H9 (cell line): ENCODE measurements at regions not wholly inside any gene's neighbourhood (a gene's known extent, or its start where the extent isn't known, plus 50 kb on each side); places are given as distances from the start of the nearest gene placed in this dataset.

Source experiments
- DNase-seq: peaks from one replicate; pipeline ENCODE4 v3.0.0-alpha.2; 2017
- H2AFZ ChIP-seq: one replicate; pipeline ENCODE4 v1.6.1; 2013; ENCODE audit warnings: mild to moderate bottlenecking, low read length, control low read depth, moderate library complexity
- H2AK5ac ChIP-seq: 2 replicates; pipeline ENCODE4 v1.6.1; 2013; ENCODE audit warnings: low read length, control low read depth, mixed read lengths; ENCODE audit not compliant: insufficient read length
- H2BK120ac ChIP-seq: one replicate; pipeline ENCODE4 v1.6.1; 2013; ENCODE audit warnings: low read depth, mild to moderate bottlenecking, low read length, control low read depth, inconsistent platforms; ENCODE audit not compliant: poor library complexity, severe bottlenecking
- H2BK12ac ChIP-seq: 2 replicates; pipeline ENCODE4 v1.6.1; 2013; ENCODE audit warnings: low read length, control low read depth, mixed read lengths, low read depth; ENCODE audit not compliant: insufficient read length
- H2BK15ac ChIP-seq: 2 replicates; pipeline ENCODE4 v1.6.1; 2013; ENCODE audit warnings: low read depth, low read length, control low read depth
- H2BK20ac ChIP-seq: one replicate; pipeline ENCODE4 v1.6.1; 2013; ENCODE audit warnings: low read depth, mild to moderate bottlenecking, low read length, control low read depth, inconsistent platforms; ENCODE audit not compliant: poor library complexity, severe bottlenecking
- H2BK5ac ChIP-seq: 2 replicates; pipeline ENCODE4 v1.6.1; 2013; ENCODE audit warnings: low read length, control low read depth, mixed read lengths; ENCODE audit not compliant: insufficient read length
- H3K14ac ChIP-seq: 2 replicates; pipeline ENCODE4 v1.6.1; 2013; ENCODE audit warnings: low read length, control low read depth; ENCODE audit not compliant: insufficient read depth
- H3K18ac ChIP-seq: 2 replicates; pipeline ENCODE4 v1.6.1; 2013; ENCODE audit warnings: low read depth, mild to moderate bottlenecking, mixed read lengths, low read length, control low read depth; ENCODE audit not compliant: insufficient read length
- H3K23ac ChIP-seq: 2 replicates; pipeline ENCODE4 v1.6.1; 2013; ENCODE audit warnings: low read length, control low read depth, mixed read lengths, low read depth; ENCODE audit not compliant: insufficient read length
- H3K23me2 ChIP-seq: 2 replicates; pipeline ENCODE4 v1.6.1; 2013; ENCODE audit warnings: low read depth, mild to moderate bottlenecking, mixed read lengths, low read length, control low read depth; ENCODE audit not compliant: insufficient read length, poor library complexity, severe bottlenecking
- H3K27ac ChIP-seq: 2 replicates; pipeline ENCODE4 v1.5.1; 2013; ENCODE audit warnings: low read length, control low read depth, mixed read lengths, low read depth; ENCODE audit not compliant: insufficient read length
- H3K27me3 ChIP-seq: 2 replicates; pipeline ENCODE4 v1.6.1; 2013; ENCODE audit warnings: low read length, control low read depth, inconsistent platforms; ENCODE audit not compliant: insufficient read depth
- H3K4ac ChIP-seq: 2 replicates; pipeline ENCODE4 v1.6.1; 2013; ENCODE audit warnings: low read depth, mild to moderate bottlenecking, control low read depth, inconsistent platforms, low read length, moderate library complexity
- H3K4me1 ChIP-seq: 2 replicates; pipeline ENCODE4 v1.6.1; 2013; ENCODE audit warnings: low read length, control low read depth, inconsistent platforms; ENCODE audit not compliant: insufficient read depth
- H3K4me2 ChIP-seq: 2 replicates; pipeline ENCODE4 v1.6.1; 2013; ENCODE audit warnings: low read length, control low read depth, mixed read lengths; ENCODE audit not compliant: insufficient read length, insufficient read depth
- H3K56ac ChIP-seq: 2 replicates; pipeline ENCODE4 v1.6.1; 2013; ENCODE audit warnings: low read depth, mild to moderate bottlenecking, mixed read lengths, low read length, control low read depth; ENCODE audit not compliant: insufficient read length
- H3K79me1 ChIP-seq: 2 replicates; pipeline ENCODE4 v1.6.1; 2013; ENCODE audit warnings: low read depth, mild to moderate bottlenecking, moderate library complexity, low read length, control low read depth, inconsistent platforms; ENCODE audit not compliant: insufficient read depth, poor library complexity, severe bottlenecking
- H3K79me2 ChIP-seq: 2 replicates; pipeline ENCODE4 v1.6.1; 2013; ENCODE audit warnings: low read length, control low read depth, inconsistent platforms; ENCODE audit not compliant: insufficient read depth
- H3K9ac ChIP-seq: 2 replicates; pipeline ENCODE4 v1.6.1; 2013; ENCODE audit warnings: low read length, control low read depth, mixed read lengths; ENCODE audit not compliant: insufficient read length; ENCODE audit errors: extremely low read depth
- H3K9me3 ChIP-seq: one replicate; pipeline ENCODE4 v1.6.1; 2013; ENCODE audit warnings: low read depth, low read length, inconsistent platforms; ENCODE audit not compliant: control insufficient read depth
- H3T11ph ChIP-seq: one replicate; pipeline ENCODE4 v1.6.1; 2013; ENCODE audit warnings: mild to moderate bottlenecking, low read length, control low read depth, inconsistent platforms
- H4K20me1 ChIP-seq: one replicate; pipeline ENCODE4 v1.6.1; 2013; ENCODE audit not compliant: control insufficient read depth, insufficient read length, insufficient read depth
- H4K5ac ChIP-seq: 2 replicates; pipeline ENCODE4 v1.6.1; 2013; ENCODE audit warnings: low read depth, mild to moderate bottlenecking, mixed read lengths, low read length, control low read depth; ENCODE audit not compliant: insufficient read length
- H4K8ac ChIP-seq: replicated peaks from 2 replicates; pipeline ENCODE4 v1.6.1; 2013; ENCODE audit warnings: low read length, control low read depth, mixed read lengths, low read depth; ENCODE audit not compliant: insufficient read length
- H4K91ac ChIP-seq: 2 replicates; pipeline ENCODE4 v1.6.1; 2013; ENCODE audit warnings: low read depth, mild to moderate bottlenecking, moderate library complexity, mixed read lengths, low read length, control low read depth; ENCODE audit not compliant: insufficient read length
- H3K27ac Mint-ChIP-seq, 3 experiments: 2 replicates in 2 of 3; 3 replicates in 1 of 3; pipeline ENCODE4 v1.8.0; 2020 to 2021; ENCODE audit warnings: mixed read lengths in 3 of 3, mild to moderate bottlenecking in 1 of 3, moderate library complexity in 1 of 3
- H3K27me3 Mint-ChIP-seq: 2 replicates; pipeline ENCODE4 v1.8.0; 2021; ENCODE audit warnings: low read depth, mild to moderate bottlenecking, moderate library complexity, mixed read lengths
- H3K36me3 Mint-ChIP-seq, 3 experiments: 2 replicates in 2 of 3; 3 replicates in 1 of 3; pipeline ENCODE4 v1.8.0; 2020 to 2021; ENCODE audit warnings: low read depth in 3 of 3, mixed read lengths in 3 of 3; ENCODE audit not compliant: insufficient read depth in 1 of 3
- H3K4me1 Mint-ChIP-seq, 2 experiments: 2 replicates each; pipeline ENCODE4 v1.8.0; 2020; ENCODE audit warnings: mixed read lengths in 2 of 2
- H3K4me3 Mint-ChIP-seq, 2 experiments: 2 replicates in 1 of 2; 3 replicates in 1 of 2; pipeline ENCODE4 v1.8.0; 2020 to 2021; ENCODE audit warnings: mild to moderate bottlenecking in 2 of 2, mixed read lengths in 2 of 2, moderate library complexity in 1 of 2
- H3K9me3 Mint-ChIP-seq, 2 experiments: 2 replicates in 1 of 2; 3 replicates in 1 of 2; pipeline ENCODE4 v1.8.0; 2020; ENCODE audit warnings: mild to moderate bottlenecking in 2 of 2, mixed read lengths in 2 of 2, moderate library complexity in 1 of 2
- WGBS: extraction: QIAGEN DNeasy Blood & Tissue Kit; methylation state at CpG from one replicate; pipeline ENCODE4 v1.1.7; 2013; ENCODE audit warnings: missing lambda C conversion rate, low lambda C conversion rate, mixed read lengths; ENCODE audit not compliant: insufficient read length; ENCODE audit errors: extremely low coverage; 5-methylcytosine and 5-hydroxymethylcytosine counted together
- TF ChIP-seq, protein P1 (sequence below): fragments of 200-600 bp; sonication (generic); conservative IDR thresholded peaks from 3 replicates; pipeline ENCODE4 v1.8.0; 2021; ENCODE audit warnings: antibody characterized with exemption, mild to moderate bottlenecking

DNA sequence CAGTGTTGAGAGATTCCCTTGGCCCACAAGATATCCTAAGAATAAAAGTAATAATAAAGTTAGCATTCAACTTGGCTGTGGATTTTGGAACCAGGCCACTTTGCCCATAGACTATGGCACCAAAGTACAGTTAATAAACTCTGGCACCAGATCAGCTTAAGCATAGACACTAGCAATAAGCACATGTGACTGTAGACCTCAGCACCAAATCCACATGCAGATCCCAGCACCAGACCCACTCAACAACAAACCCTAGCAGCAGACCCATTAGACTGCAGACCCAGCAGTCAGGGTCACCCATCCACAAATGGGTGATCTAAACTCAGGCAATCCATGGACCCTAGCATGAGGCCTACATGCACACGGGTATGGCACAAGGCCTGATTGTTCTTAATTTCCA, 384.8 kb upstream of the CADM2 start:
- Histone ChIP-seq H2BK12ac (no peak overlapping the region), H2AFZ (no peak overlapping the region), H3K4me1 (no peaks in the 10 kb centered on the region), H3K9ac (no peak overlapping the region), H3K27me3 (no peaks in the 10 kb centered on the region), H3K4me2 (no peak overlapping the region), H3K23ac (no peak overlapping the region), H3T11ph (no peak overlapping the region), H3K14ac (no peak overlapping the region), H4K8ac (no peak overlapping the region), H4K91ac (no peak overlapping the region), H2BK20ac (no peak overlapping the region), H3K27ac (no peak overlapping the region), H2AK5ac (no peak overlapping the region), H3K79me2 (no peaks in the 10 kb centered on the region), H2BK120ac (no peak overlapping the region), H3K4ac (no peak overlapping the region), H4K5ac (no peak overlapping the region), H3K18ac (no peak overlapping the region), H3K79me1 (no peaks in the 10 kb centered on the region), H3K56ac (no peak overlapping the region), H3K23me2 (no peaks in the 10 kb centered on the region), H3K9me3 (no peaks in the 10 kb centered on the region), H4K20me1 (no peaks in the 10 kb centered on the region), H2BK15ac (no peak overlapping the region), H2BK5ac (no peak overlapping the region)
- H3K9me3 Mint-ChIP-seq, result peaks cover 3 to 5% of the 10 kb centered on the region in 2 experiments; a peak in 2 of 5 replicates
- H3K4me1 Mint-ChIP-seq, result 0 out of 4 replicates have a peak, but pooled peaks cover 0 to 2% of the 10 kb centered on the region in 2 experiments
- no CpG with 5 or more reads among the region's 1 CpG for WGBS
- H3K27me3 Mint-ChIP-seq, result no peaks in the 10 kb centered on the region
- H3K4me3 Mint-ChIP-seq, result no peak overlapping the region
- no peak overlapping the region for H3K27ac Mint-ChIP-seq
- no peaks in the 10 kb centered on the region for H3K36me3 Mint-ChIP-seq
- TF ChIP-seq, protein P1, sequence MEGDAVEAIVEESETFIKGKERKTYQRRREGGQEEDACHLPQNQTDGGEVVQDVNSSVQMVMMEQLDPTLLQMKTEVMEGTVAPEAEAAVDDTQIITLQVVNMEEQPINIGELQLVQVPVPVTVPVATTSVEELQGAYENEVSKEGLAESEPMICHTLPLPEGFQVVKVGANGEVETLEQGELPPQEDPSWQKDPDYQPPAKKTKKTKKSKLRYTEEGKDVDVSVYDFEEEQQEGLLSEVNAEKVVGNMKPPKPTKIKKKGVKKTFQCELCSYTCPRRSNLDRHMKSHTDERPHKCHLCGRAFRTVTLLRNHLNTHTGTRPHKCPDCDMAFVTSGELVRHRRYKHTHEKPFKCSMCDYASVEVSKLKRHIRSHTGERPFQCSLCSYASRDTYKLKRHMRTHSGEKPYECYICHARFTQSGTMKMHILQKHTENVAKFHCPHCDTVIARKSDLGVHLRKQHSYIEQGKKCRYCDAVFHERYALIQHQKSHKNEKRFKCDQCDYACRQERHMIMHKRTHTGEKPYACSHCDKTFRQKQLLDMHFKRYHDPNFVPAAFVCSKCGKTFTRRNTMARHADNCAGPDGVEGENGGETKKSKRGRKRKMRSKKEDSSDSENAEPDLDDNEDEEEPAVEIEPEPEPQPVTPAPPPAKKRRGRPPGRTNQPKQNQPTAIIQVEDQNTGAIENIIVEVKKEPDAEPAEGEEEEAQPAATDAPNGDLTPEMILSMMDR, result no peak
- no peak for DNase-seq
